GF-D8 (cell line): ENCODE measurements at regions not wholly inside any gene's neighbourhood (a gene's known extent, or its start where the extent isn't known, plus 50 kb on each side); places are given as distances from the start of the nearest gene placed in this dataset.
"Not testable (repeated sequence)": the region's sequence is repeated elsewhere in the genome, so short reads cannot be mapped to it uniquely, and the experiment has no call there.

Experiments used
- DNase-seq: peaks from one replicate; lab custom pipeline; 2025; lab: John Stamatoyannopoulos, UW

GRCh38 chr1:221998781-221999180, 256.9 kb upstream of the DUSP10 start:
- no peak for DNase-seq

GRCh38 chr1:221998186-221998612, 256.3 kb upstream of the DUSP10 start:
- DNase-seq, result no peak

DNA sequence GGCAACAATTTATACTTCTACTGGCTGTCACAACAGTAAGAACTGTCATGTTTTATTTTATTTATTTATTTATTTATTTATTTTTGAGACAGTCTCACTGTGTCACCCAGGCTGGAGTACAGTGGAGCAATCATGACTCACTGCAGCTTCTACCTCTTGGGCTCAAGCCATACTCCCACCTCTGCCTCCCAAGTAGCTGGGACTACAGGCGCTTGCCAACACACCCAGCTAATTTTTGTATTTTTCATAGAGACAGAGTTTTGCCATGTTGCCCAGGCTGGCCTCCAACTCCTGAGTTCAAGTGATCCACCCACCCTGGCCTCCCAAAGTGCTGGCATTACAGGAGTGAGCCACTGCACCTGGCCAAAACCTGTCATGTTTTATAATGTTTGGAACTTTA, 255.1 kb upstream of the DUSP10 start:
- not testable (repeated sequence) for DNase-seq

- DNase-seq, result no peak
Observed at GRCh38 chr1:221994939-221995338, 253.1 kb upstream of the DUSP10 start.

GRCh38 chr1:221994274-221994698, 252.4 kb upstream of the DUSP10 start:
- DNase-seq, result no peak

GRCh38 chr1:221993444-221993948, 251.6 kb upstream of the DUSP10 start:
- no peak for DNase-seq

DNA sequence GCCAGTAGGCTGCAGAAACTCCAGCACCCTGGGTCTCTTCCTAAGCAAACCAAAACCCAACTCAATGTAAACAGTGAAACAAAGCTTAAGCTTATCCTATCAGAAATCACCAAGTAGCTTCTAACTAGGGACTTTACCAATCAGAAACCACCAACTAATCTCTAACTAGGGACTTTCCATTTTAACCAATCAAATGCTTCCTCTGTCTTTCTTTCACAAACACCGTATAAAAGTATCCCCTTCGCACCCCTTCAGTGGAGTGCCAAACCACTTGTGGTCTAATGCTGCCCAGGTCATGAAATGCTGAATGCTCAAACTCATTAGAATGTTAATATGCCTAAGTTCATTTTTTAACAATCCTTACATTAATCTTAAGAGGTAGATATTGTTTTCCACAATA, 250.5 kb upstream of the DUSP10 start:
- DNase-seq, result no peak

GRCh38 chr1:221991221-221991620, 249.3 kb upstream of the DUSP10 start:
- DNase-seq, result no peak

DNA sequence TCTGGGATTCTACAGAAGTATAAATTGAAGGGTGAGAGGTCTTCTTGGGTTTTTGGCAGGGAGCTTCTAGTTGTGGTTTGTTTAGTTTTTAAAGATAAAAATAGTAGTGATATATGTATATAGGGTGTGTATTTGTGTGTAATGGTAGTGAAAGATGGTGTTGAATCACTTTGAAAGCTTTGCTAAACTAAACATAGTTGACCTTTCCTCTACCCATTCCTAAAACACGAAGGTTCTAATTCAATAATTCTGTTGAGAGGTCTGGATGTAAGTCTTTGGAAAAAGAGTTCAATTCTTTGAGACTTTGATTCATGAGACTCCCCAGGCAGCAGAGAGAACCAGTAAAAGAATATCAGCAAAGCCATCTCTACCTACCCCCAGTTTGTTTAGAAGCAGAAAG, 247.9 kb upstream of the DUSP10 start:
- no peak for DNase-seq

DNA sequence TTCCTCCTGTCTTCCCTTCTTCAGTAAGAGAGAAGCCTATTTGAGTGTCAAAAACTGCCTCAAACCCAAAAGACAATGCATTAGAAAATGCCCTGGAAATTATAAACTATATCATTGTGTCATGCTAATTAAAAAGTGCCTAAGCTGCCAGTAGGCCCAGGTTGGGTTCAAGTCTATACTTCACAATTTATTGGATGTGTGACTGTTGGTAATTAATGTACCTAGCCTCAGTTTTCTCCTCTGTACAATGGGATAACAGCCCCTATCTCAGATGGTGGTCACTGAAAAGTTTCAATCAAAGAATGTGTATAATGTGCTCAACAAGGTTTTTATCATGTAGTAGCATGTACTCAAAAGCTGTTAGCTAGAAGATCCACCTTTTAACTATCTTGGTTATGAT, 246.9 kb upstream of the DUSP10 start:
- DNase-seq, result no peak

- DNase-seq, result no peak
Observed at GRCh38 chr1:221987860-221988520, 246.1 kb upstream of the DUSP10 start.

DNA sequence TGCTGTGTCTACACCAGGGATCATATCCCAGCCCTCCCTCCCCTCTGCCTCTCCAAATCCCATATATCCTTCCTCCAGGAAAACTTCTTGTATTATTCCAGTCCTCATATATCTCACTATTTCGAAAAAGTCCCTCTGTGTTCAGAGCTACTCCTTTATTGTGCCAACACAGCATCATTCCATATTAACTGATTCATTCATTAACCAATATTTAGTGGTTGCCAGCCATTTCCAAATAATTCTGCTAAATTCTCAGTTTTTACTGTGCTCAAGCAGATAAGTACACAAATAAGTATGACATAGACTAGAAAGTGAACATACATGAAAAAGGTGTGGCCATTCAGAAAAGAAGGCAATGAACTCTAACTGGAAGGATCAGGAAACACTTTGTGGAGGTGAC, 241.6 kb upstream of the DUSP10 start:
- no peak for DNase-seq

DNA sequence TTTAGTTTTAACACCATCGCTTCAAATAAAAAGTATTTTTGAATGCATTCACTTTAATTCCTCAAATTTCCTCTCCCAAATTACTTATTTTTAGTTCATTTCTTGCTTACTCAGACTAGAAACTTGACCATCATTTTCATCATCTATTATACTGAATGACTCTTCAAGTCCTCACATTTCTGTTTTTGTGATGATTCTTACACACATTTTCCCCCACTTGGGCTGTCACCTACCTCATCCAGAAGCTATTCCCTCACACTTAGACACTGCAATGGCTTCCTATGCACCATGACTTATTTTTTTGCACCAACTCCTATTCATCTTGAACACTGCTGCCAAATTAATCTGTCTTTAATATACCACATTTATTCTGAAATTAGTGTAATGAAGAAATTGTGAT, 239.6 kb upstream of the DUSP10 start:
- no peak for DNase-seq

GRCh38 chr1:221979444-221980032, 237.6 kb upstream of the DUSP10 start:
- no peak for DNase-seq

DNA sequence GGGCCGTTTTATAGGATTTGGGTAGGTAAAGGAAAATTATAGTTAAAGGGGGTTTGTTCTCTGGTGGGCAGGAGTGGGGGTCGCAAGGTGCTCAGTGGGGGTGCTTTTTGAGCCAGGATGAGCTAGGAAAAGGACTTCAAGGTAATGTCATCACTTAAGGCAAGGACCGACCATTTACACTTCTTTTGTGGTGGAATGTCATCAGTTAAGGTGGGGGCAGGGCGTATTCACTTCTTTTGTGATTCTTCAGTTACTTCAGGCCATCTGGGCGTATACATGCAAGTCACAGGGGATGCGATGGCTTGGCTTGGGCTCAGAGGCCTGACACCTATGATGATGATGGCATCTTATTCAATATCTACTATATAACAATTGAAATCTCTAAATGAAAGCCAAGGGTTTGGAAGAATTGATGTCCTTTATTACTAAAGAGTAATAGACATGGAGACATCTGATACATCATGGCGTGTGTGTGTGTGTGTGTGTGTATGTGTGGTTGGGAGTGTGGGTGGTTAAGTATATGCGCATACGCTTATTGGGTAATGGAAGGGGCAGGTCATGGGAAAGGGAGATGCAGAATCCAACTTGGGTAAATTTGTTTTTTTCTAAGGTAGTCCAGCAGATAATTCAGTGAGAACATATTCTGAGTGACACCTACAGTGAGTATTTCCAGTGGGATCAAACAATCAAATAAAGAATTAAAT, 236.9 kb upstream of the DUSP10 start:
- not testable (repeated sequence) for DNase-seq

GRCh38 chr1:221973787-221974186, 231.9 kb upstream of the DUSP10 start:
- not testable (repeated sequence) for DNase-seq

GRCh38 chr1:221972276-221973235, 230.7 kb upstream of the DUSP10 start:
- no peak for DNase-seq

GRCh38 chr1:221971035-221971434, 229.1 kb upstream of the DUSP10 start:
- not testable (repeated sequence) for DNase-seq

DNA sequence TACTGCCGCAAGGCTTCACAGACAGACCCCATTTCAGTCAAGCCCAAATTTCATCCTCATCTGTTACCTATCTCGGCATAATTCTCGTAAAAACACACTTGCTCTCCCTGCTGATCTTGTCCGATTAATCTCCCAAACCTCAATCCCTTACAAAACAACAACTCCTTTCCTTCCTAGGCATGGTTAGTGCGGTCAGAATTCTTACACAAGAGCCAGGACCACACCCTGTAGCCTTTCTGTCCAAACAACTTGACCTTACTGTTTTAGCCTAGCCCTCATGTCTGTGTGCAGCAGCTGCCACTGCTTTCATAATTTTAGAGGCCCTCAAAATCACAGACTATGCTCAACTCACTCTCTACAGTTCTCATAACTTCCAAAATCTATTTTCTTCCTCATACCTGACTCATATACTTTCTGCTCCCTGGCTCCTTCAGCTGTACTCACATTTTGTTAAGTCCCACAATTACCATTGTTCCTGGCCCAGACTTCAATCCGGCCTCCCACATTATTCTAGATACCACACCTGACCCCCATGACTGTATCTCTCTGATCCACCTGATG, 227.5 kb upstream of the DUSP10 start:
- DNase-seq, result not testable (repeated sequence)

GRCh38 chr1:221967538-221967937, 225.6 kb upstream of the DUSP10 start:
- DNase-seq, result not testable (repeated sequence)

- DNase-seq, result not testable (repeated sequence)
Observed at GRCh38 chr1:221966888-221967287, 225.0 kb upstream of the DUSP10 start.

- not testable (repeated sequence) for DNase-seq
Observed at GRCh38 chr1:221965891-221966290, 224.0 kb upstream of the DUSP10 start.
